WTC11 (cell line): ENCODE measurements at regions not wholly inside any gene's neighbourhood (a gene's known extent, or its start where the extent isn't known, plus 50 kb on each side); places are given as distances from the start of the nearest gene placed in this dataset.

Source experiments
- ATAC-seq: fragments of 200-7000 bp; cut with Tn5 transposase; 2 replicates; pipeline ENCODE4 v1.10.0; 2021; ENCODE audit warnings: mild to moderate bottlenecking, moderate library complexity
- CTCF ChIA-PET: fragments of 300-600 bp; sonication (Branson Sonifier 250); formaldehyde crosslinking; loops from one replicate; lab custom pipeline; 2021; ENCODE audit warnings: antibody characterized with exemption; lab: Charles Lee
- POLR2A ChIA-PET: fragments of 350-600 bp; sonication (Branson Sonifier 250); formaldehyde crosslinking; loops from one replicate; lab custom pipeline; 2021; ENCODE audit warnings: antibody characterized with exemption; lab: Charles Lee
- DNase-seq: peaks from one replicate; pipeline ENCODE4 v3.0.0; 2021; ENCODE audit warnings: low spot score
- H3K27ac Mint-ChIP-seq: 2 replicates; pipeline ENCODE4 v1.8.0; 2021; ENCODE audit warnings: mixed read lengths
- H3K27me3 Mint-ChIP-seq: 2 replicates; pipeline ENCODE4 v1.8.0; 2021; ENCODE audit warnings: low read depth, mild to moderate bottlenecking, moderate library complexity, mixed read lengths
- H3K36me3 Mint-ChIP-seq: 2 replicates; pipeline ENCODE4 v1.8.0; 2021; ENCODE audit warnings: mixed read lengths
- H3K4me1 Mint-ChIP-seq: 2 replicates; pipeline ENCODE4 v1.8.0; 2022; ENCODE audit warnings: mixed read lengths
- H3K4me3 Mint-ChIP-seq: 2 replicates; pipeline ENCODE4 v1.8.0; 2021; ENCODE audit warnings: mild to moderate bottlenecking, moderate library complexity, mixed read lengths
- H3K9me3 Mint-ChIP-seq: 2 replicates; pipeline ENCODE4 v1.8.0; 2021; ENCODE audit warnings: mixed read lengths
- ATF1 ChIP-seq: sonication (generic); formaldehyde crosslinking; IDR thresholded peaks from 2 replicates; pipeline ENCODE4 v1.8.1; 2023; ENCODE audit warnings: mild to moderate bottlenecking, moderate library complexity, missing genetic modification reagents
- ATF3 ChIP-seq: sonication (generic); formaldehyde crosslinking; conservative IDR thresholded peaks from 2 replicates; pipeline ENCODE4 v1.8.1; 2022; ENCODE audit warnings: mild to moderate bottlenecking, missing genetic modification reagents
- CDX4 ChIP-seq: fragments of 250-450 bp; sonication (Bioruptor Pico); IDR thresholded peaks from 2 replicates; pipeline ENCODE4 v1.9.0; 2021; ENCODE audit warnings: moderate library complexity, mild to moderate bottlenecking, inconsistent platforms, borderline replicate concordance
- CREM ChIP-seq: sonication (generic); formaldehyde crosslinking; IDR thresholded peaks from 2 replicates; pipeline ENCODE4 v1.8.1; 2022; ENCODE audit warnings: mild to moderate bottlenecking, missing genetic modification reagents, moderate library complexity
- EMX1 ChIP-seq: fragments of 250-450 bp; sonication (Bioruptor Pico); IDR thresholded peaks from 2 replicates; pipeline ENCODE4 v1.8.0; 2021; ENCODE audit warnings: mild to moderate bottlenecking
- HMGA2 ChIP-seq: fragments of 250-450 bp; sonication (Bioruptor Pico); IDR thresholded peaks from 2 replicates; pipeline ENCODE4 v1.4.0; 2021; ENCODE audit warnings: mild to moderate bottlenecking, moderate library complexity
- HMGXB4 ChIP-seq: sonication (generic); formaldehyde crosslinking; IDR thresholded peaks from 2 replicates; pipeline ENCODE4 v1.8.1; 2023; ENCODE audit warnings: mild to moderate bottlenecking, moderate library complexity, missing genetic modification reagents
- JUN ChIP-seq: sonication (generic); formaldehyde crosslinking; IDR thresholded peaks from 2 replicates; pipeline ENCODE4 v1.8.0; 2023; ENCODE audit warnings: mild to moderate bottlenecking, missing genetic modification reagents
- MLX ChIP-seq: sonication (generic); formaldehyde crosslinking; IDR thresholded peaks from 2 replicates; pipeline ENCODE4 v1.8.1; 2023; ENCODE audit warnings: mild to moderate bottlenecking, missing genetic modification reagents, moderate library complexity
- MXD4 ChIP-seq: fragments of 250-450 bp; sonication (Bioruptor Pico); IDR thresholded peaks from 2 replicates; pipeline ENCODE4 v1.8.0; 2021; ENCODE audit warnings: mild to moderate bottlenecking, moderate library complexity, borderline replicate concordance
- NR1H2 ChIP-seq: sonication (generic); formaldehyde crosslinking; IDR thresholded peaks from 2 replicates; pipeline ENCODE4 v1.9.0; 2021; ENCODE audit warnings: mild to moderate bottlenecking, moderate library complexity, missing genetic modification reagents
- NR3C1 ChIP-seq: sonication (generic); formaldehyde crosslinking; conservative IDR thresholded peaks from 2 replicates; pipeline ENCODE4 v1.8.1; 2023; ENCODE audit warnings: low read depth, mild to moderate bottlenecking, missing genetic modification reagents
- RELA ChIP-seq: sonication (generic); formaldehyde crosslinking; IDR thresholded peaks from 2 replicates; pipeline ENCODE4 v1.8.1; 2022; ENCODE audit warnings: missing genetic modification reagents, mild to moderate bottlenecking, borderline replicate concordance
- SMAD3 ChIP-seq: sonication (generic); formaldehyde crosslinking; IDR thresholded peaks from 2 replicates; pipeline ENCODE4 v1.8.0; 2022; ENCODE audit warnings: missing genetic modification reagents, mild to moderate bottlenecking, borderline replicate concordance
- SMAD4 ChIP-seq: sonication (generic); formaldehyde crosslinking; IDR thresholded peaks from 2 replicates; pipeline ENCODE4 v1.8.0; 2022; ENCODE audit warnings: mild to moderate bottlenecking, missing genetic modification reagents
- SP1 ChIP-seq: sonication (generic); formaldehyde crosslinking; conservative IDR thresholded peaks from 2 replicates; pipeline ENCODE4 v1.8.1; 2022; ENCODE audit warnings: missing genetic modification reagents
- STAT6 ChIP-seq: sonication (generic); formaldehyde crosslinking; conservative IDR thresholded peaks from 2 replicates; pipeline ENCODE4 v1.8.1; 2023; ENCODE audit warnings: mild to moderate bottlenecking, low read depth, missing genetic modification reagents, moderate library complexity
- ZBTB21 ChIP-seq: sonication (generic); formaldehyde crosslinking; IDR thresholded peaks from 2 replicates; pipeline ENCODE4 v1.8.1; 2023; ENCODE audit warnings: mild to moderate bottlenecking, missing genetic modification reagents, borderline replicate concordance
- ZMAT4 ChIP-seq: fragments of 250-450 bp; sonication (Bioruptor Pico); IDR thresholded peaks from 2 replicates; pipeline ENCODE4 v1.9.0; 2021; ENCODE audit warnings: mild to moderate bottlenecking
- ZNF232 ChIP-seq: sonication (generic); formaldehyde crosslinking; IDR thresholded peaks from 2 replicates; pipeline ENCODE4 v1.8.0; 2022; ENCODE audit warnings: mild to moderate bottlenecking, missing genetic modification reagents
- ZNF317 ChIP-seq: sonication (generic); formaldehyde crosslinking; IDR thresholded peaks from 2 replicates; pipeline ENCODE4 v1.8.1; 2023; ENCODE audit warnings: low read depth, mild to moderate bottlenecking, moderate library complexity, missing genetic modification reagents, borderline replicate concordance
- ZNF396 ChIP-seq: fragments of 250-450 bp; sonication (Bioruptor Pico); IDR thresholded peaks from 2 replicates; pipeline ENCODE4 v1.8.0; 2021; ENCODE audit warnings: mild to moderate bottlenecking, moderate library complexity, borderline replicate concordance
- ZNF416 ChIP-seq: fragments of 250-450 bp; sonication (Bioruptor Pico); IDR thresholded peaks from 2 replicates; pipeline ENCODE4 v1.9.0; 2021; ENCODE audit warnings: mild to moderate bottlenecking, inconsistent platforms
- ZNF425 ChIP-seq: fragments of 250-450 bp; sonication (Bioruptor Pico); conservative IDR thresholded peaks from 2 replicates; pipeline ENCODE4 v1.9.0; 2021; ENCODE audit warnings: mild to moderate bottlenecking

- no peak for TF ChIP-seq ZNF425 (CRISPR knock-in tag)
Measured at GRCh38 chr2:41990245-41990644, 57.6 kb upstream of the PKDCC start (continued).

- DNase-seq, result no peak
- no peak for TF ChIP-seq CDX4 (CRISPR knock-in tag)
- no peak for TF ChIP-seq JUN (CRISPR knock-in tag)
- no peak for TF ChIP-seq STAT6 (CRISPR knock-in tag)
- no peak for TF ChIP-seq ZMAT4 (CRISPR knock-in tag)
- TF ChIP-seq SMAD3, result no peak
- no peak for TF ChIP-seq RELA (CRISPR knock-in tag)
- TF ChIP-seq SMAD4 (CRISPR knock-in tag), result no peak
- TF ChIP-seq SP1, result no peak
- no peak for TF ChIP-seq ZNF232 (CRISPR knock-in tag)
- no peak for TF ChIP-seq ZNF416
- no peak for TF ChIP-seq MXD4 (CRISPR knock-in tag)
- no peak for TF ChIP-seq ZBTB21 (CRISPR knock-in tag)
- TF ChIP-seq EMX1 (CRISPR knock-in tag), result no peak
- TF ChIP-seq, all 79 proteins: peak for 0
- ChIA-PET CTCF (interaction anchor here (0.8 to 1.2 kb wide), 2 partner anchors 50 to 121 kb away, joined by 3 read pairs; no protein-coding TSS in a partner anchor), POLR2A (interaction anchor here (0.5 kb wide), 1 partner anchor 55 kb away, joined by 4 read pairs; no protein-coding TSS in a partner anchor)
- H3K36me3 Mint-ChIP-seq, result peaks cover 7% of the 10 kb centered on the region
- H3K9me3 Mint-ChIP-seq, result peaks cover 7% of the 10 kb centered on the region
- no peak overlapping the region for H3K27ac Mint-ChIP-seq
- H3K27me3 Mint-ChIP-seq, result peaks cover 4% of the 10 kb centered on the region
- no peak for ATAC-seq
- peaks cover 27% of the 10 kb centered on the region for H3K4me1 Mint-ChIP-seq
- no peak overlapping the region for H3K4me3 Mint-ChIP-seq
Measured at GRCh38 chr2:41990688-41991087, 57.1 kb upstream of the PKDCC start.

GRCh38 chr2:41992056-41992642, 55.7 kb upstream of the PKDCC start:
- POLR2A ChIA-PET, result no interaction called here
- Mint-ChIP-seq H3K9me3 (peaks cover 7% of the 10 kb centered on the region), H3K27me3 (peaks cover 4% of the 10 kb centered on the region), H3K27ac (no peak overlapping the region), H3K4me1 (peaks cover 35% of the 10 kb centered on the region), H3K36me3 (peaks cover 7% of the 10 kb centered on the region), H3K4me3 (no peak overlapping the region)
- DNase-seq (no peak), ATAC-seq (no peak)
- CTCF ChIA-PET, result no interaction called here
- TF ChIP-seq ZNF396 (CRISPR knock-in tag), result no peak
- no peak for TF ChIP-seq ZMAT4 (CRISPR knock-in tag)
- TF ChIP-seq MLX (CRISPR knock-in tag), result no peak
- TF ChIP-seq NR1H2 (CRISPR knock-in tag), result no peak
- TF ChIP-seq EMX1 (CRISPR knock-in tag), result no peak
- no peak for TF ChIP-seq ZNF416
- TF ChIP-seq NR3C1, result no peak
- TF ChIP-seq ATF1 (CRISPR knock-in tag), result no peak
- TF ChIP-seq ZBTB21 (CRISPR knock-in tag), result no peak
- no peak for TF ChIP-seq ZNF317 (CRISPR knock-in tag)
- no peak for TF ChIP-seq SMAD3
- TF ChIP-seq HMGA2 (CRISPR knock-in tag), result no peak
- TF ChIP-seq CREM (CRISPR knock-in tag), result no peak
- TF ChIP-seq ATF3, result no peak
- TF ChIP-seq HMGXB4 (CRISPR knock-in tag), result no peak
